ENCODE measurements at regions not wholly inside any gene's neighbourhood (a gene's known extent, or its start where the extent isn't known, plus 50 kb on each side); places are given as distances from the start of the nearest gene placed in this dataset.

DNA sequence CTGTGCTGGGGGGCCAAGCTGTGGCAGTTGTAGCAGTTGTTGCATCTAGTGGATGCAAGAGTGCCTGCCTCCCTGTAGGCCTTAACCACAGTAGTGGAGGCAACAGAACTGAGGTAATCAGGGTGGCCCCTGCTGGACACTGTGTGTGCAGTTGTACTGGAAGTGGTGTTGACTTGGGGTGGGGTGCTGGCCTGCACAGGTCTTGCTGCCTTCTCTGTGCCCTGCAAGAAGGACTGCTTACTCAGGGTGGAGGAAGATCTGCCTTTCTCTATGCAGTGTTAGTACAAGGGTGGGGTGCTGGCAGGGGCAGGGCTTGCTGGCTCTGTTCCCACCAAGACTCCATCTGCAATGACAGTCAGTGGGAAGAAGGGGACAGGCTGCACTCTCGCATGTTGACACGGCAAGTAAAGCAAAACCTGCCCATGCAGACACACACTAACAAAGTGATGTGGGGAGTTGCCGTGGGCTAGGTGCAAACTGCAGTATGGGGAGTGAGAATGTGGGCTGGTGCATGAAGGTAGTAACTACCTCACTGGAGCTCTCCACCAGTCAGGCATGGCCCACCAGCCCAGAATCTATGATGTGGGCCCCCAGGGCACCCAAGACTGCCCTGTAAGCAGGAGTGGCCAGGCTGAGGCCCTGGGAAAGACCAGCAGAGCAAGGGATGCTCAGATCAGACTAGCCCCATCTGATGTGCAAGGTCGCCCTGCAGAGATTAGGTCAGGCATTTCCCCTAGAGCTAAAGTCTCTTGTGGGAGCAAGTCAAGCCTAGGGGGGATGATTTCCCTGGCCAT lies 594.9 kb downstream of the TECRL start:
- no peaks in the 10 kb centered on the region for H3K36me3 ChIP-seq (ENCODE audit: insufficient read depth, low read length)
- H3K4me1 ChIP-seq (ENCODE audit: insufficient read depth, low read length), result no peaks in the 10 kb centered on the region
- H3K9me3 ChIP-seq (ENCODE audit: control insufficient read depth, insufficient read depth, low read length), result no peaks in the 10 kb centered on the region
- no peak overlapping the region for H3K9ac ChIP-seq (ENCODE audit: low read depth, low read length)

DNA sequence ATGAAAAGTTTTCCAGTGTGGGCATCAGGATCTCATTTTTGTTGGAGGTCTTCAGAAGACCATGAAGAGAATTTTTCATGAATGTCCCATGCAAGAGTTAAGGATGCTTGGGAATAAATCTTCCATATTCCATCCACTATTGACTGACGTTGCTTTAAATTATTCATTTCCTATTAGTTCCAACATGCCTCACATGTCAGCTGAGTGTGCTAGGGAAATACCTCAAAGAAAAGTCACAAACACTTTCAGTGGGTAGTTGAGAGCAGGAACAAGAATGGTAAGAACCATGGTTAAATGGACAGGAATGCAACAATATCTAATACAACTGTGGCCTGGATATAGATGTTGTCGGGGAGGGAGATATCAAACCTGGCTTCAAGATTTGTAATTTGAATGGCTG lies 610.1 kb downstream of the TECRL start:
- no peaks in the 10 kb centered on the region for H3K36me3 ChIP-seq (ENCODE audit: insufficient read depth, low read length)
- no peak overlapping the region for H3K9ac ChIP-seq (ENCODE audit: low read depth, low read length)
- H3K4me1 ChIP-seq (ENCODE audit: insufficient read depth, low read length), result no peaks in the 10 kb centered on the region
- H3K9me3 ChIP-seq (ENCODE audit: control insufficient read depth, insufficient read depth, low read length), result no peaks in the 10 kb centered on the region

DNA sequence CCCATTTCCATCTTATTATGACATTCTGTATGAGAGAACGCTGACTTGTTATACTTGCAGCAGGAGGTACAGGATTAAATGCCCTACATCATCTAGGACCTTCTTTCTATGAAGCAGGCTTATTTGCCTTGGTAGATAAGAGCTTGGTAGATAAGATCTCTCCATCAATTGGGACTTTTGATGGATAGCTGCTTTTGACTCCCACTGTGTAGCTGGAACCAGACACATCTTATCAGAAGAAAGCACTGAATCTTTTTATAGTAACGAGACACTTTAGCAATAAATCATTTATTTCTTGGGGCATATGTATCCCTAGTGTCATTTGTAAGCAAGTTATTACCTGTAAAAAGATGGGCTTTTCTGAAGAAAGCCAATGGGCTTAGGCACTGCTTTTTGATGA lies 613.9 kb downstream of the TECRL start:
- no peaks in the 10 kb centered on the region for H3K36me3 ChIP-seq (ENCODE audit: insufficient read depth, low read length)
- no peaks in the 10 kb centered on the region for H3K4me1 ChIP-seq (ENCODE audit: insufficient read depth, low read length)
- H3K9ac ChIP-seq (ENCODE audit: low read depth, low read length), result no peak overlapping the region
- H3K9me3 ChIP-seq (ENCODE audit: control insufficient read depth, insufficient read depth, low read length), result no peaks in the 10 kb centered on the region

DNA sequence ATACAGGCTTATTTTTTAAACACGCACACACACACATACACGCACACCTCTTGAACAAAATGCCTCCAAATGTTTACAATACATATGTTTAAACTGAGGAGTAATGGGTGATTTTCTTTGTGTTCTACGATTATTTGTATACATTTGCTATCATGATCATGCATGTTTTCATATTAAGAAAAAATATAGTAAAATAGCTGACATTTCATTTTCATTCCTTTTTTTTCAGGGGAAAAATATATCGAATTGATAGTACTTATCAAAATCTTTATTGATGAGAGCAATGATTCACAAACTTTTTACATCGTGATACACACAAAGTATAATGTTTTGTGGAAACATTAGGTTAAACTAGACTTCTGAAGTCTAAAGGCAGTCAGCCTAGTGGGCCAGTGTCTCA lies 618.9 kb downstream of the TECRL start:
- H3K4me1 ChIP-seq (ENCODE audit: insufficient read depth, low read length), result no peaks in the 10 kb centered on the region
- no peaks in the 10 kb centered on the region for H3K9me3 ChIP-seq (ENCODE audit: control insufficient read depth, insufficient read depth, low read length)
- H3K36me3 ChIP-seq (ENCODE audit: insufficient read depth, low read length), result no peaks in the 10 kb centered on the region
- no peak overlapping the region for H3K9ac ChIP-seq (ENCODE audit: low read depth, low read length)

DNA sequence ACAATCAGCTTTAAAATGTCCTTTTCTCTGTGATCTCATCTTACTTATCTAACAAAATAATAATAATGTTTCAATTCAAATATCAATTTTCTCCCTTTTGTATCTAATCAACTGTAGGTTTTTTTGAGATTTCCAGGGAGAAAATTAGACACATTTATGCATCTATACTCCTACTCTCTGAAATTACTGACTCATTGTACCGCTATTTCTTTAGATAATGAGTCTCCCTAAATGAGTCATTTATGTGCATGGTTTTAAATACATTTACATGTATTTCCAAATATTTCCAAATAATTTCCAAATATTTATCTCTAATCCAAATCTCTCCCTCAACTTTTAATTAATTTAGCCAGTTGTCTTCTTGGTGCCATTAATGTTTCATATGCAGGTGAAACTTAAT lies 621.0 kb downstream of the TECRL start:
- no peaks in the 10 kb centered on the region for H3K4me1 ChIP-seq (ENCODE audit: insufficient read depth, low read length)
- H3K9me3 ChIP-seq (ENCODE audit: control insufficient read depth, insufficient read depth, low read length), result no peaks in the 10 kb centered on the region
- H3K36me3 ChIP-seq (ENCODE audit: insufficient read depth, low read length), result no peaks in the 10 kb centered on the region
- H3K9ac ChIP-seq (ENCODE audit: low read depth, low read length), result no peak overlapping the region

DNA sequence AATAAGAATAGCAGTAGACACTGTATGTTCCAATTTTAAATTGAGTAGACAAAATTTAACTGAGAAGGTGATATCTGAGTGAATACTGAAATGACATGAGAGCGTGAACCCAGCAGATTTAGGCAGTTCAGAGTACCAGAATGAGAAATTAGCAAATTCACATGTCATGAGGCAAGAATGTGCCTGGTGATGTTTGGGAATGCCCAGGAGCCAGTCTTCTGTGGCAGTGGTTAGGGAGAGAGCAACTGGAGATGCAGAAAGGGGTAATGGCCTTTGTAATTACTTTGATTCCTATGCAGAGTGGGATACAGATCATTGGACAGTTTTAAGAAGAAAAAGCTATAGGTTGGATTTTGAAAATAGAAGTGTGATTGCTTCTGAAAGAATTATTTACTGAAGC lies 621.9 kb downstream of the TECRL start:
- Histone ChIP-seq H3K9ac (ENCODE audit: low read depth, low read length) (no peak overlapping the region), H3K9me3 (ENCODE audit: control insufficient read depth, insufficient read depth, low read length) (no peaks in the 10 kb centered on the region), H3K36me3 (ENCODE audit: insufficient read depth, low read length) (no peaks in the 10 kb centered on the region), H3K4me1 (ENCODE audit: insufficient read depth, low read length) (no peaks in the 10 kb centered on the region)

DNA sequence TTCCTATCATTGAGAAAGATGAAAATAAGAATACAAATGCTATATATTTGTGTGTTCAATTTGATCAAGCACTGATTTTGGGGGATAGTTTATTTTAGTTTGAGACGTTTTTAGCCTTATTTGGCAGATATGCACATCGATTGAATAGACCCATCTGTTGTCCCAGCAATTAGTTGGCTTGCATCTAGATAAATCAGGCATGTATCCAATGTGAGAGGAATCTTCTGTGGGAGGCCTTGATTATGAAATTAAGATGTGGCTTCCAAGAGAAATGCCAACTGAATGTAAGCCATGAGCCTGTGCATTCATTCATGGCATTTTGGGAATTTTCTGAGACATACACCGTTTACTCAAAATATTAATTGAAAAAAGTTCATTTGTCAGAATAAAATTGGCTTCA lies 623.1 kb downstream of the TECRL start:
- no peaks in the 10 kb centered on the region for H3K4me1 ChIP-seq (ENCODE audit: insufficient read depth, low read length)
- H3K9ac ChIP-seq (ENCODE audit: low read depth, low read length), result no peak overlapping the region
- H3K36me3 ChIP-seq (ENCODE audit: insufficient read depth, low read length), result no peaks in the 10 kb centered on the region
- H3K9me3 ChIP-seq (ENCODE audit: control insufficient read depth, insufficient read depth, low read length), result no peaks in the 10 kb centered on the region

DNA sequence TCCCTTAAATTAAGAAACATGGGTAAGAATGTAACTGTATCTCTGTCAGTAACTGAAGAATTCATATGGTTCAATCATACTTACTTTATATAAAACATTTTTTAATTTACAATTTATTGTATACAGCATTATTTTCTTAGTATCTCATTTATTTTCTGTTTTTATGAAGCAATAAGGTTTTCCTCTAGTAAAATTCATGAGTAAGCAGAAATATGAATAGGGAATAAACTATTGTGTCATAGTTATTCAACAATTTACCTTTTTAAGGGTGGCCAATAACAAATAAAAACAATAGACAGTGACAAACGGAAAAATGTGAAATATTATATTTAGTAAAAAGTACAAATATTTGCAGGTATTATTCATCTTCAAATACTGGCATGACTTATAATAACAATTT lies 624.4 kb downstream of the TECRL start:
- Histone ChIP-seq H3K9ac (ENCODE audit: low read depth, low read length) (no peak overlapping the region), H3K36me3 (ENCODE audit: insufficient read depth, low read length) (no peaks in the 10 kb centered on the region), H3K9me3 (ENCODE audit: control insufficient read depth, insufficient read depth, low read length) (no peaks in the 10 kb centered on the region), H3K4me1 (ENCODE audit: insufficient read depth, low read length) (no peaks in the 10 kb centered on the region)

DNA sequence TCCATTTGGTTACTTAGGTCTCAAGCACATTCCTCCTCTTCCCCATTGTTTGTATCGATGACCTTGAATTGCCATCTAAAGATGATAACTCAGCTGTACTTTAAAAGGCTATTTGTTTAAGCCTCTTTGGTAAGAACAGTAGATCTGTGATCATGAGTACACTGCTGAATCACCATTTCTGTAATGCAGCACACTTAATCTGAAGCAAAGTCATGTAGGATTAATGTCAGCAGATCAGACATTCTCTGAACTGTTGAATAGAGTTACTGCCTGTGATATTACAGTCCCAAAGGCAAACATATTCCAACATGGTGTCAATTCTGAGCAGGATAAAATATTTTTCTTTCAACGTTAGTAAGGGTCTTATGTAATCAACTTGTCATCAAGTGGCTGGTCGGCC lies 631.6 kb downstream of the TECRL start:
- H3K9ac ChIP-seq (ENCODE audit: low read depth, low read length), result no peak overlapping the region
- H3K9me3 ChIP-seq (ENCODE audit: control insufficient read depth, insufficient read depth, low read length), result no peaks in the 10 kb centered on the region
- no peaks in the 10 kb centered on the region for H3K36me3 ChIP-seq (ENCODE audit: insufficient read depth, low read length)
- no peaks in the 10 kb centered on the region for H3K4me1 ChIP-seq (ENCODE audit: insufficient read depth, low read length)

DNA sequence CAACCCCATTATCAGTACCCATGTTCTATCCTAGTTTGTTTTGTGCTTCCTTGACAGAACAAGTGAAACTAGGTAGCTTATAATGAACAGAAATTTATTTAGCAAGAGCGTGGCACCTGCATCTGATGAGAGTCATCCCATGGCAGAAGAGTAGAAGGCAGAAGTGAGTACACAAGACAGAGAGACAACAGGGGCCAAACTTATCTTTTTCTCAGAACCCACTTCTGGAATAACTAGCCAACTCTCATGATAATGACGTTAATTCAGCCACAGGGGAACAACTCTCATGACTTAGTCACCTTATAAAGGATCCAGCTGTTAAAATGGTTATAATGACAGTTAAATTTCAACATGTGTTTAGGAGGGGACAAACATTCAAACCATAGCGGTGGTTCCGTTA lies 644.9 kb downstream of the TECRL start:
- Histone ChIP-seq H3K4me1 (ENCODE audit: insufficient read depth, low read length) (no peaks in the 10 kb centered on the region), H3K9me3 (ENCODE audit: control insufficient read depth, insufficient read depth, low read length) (no peaks in the 10 kb centered on the region), H3K9ac (ENCODE audit: low read depth, low read length) (no peak overlapping the region), H3K36me3 (ENCODE audit: insufficient read depth, low read length) (no peaks in the 10 kb centered on the region)

DNA sequence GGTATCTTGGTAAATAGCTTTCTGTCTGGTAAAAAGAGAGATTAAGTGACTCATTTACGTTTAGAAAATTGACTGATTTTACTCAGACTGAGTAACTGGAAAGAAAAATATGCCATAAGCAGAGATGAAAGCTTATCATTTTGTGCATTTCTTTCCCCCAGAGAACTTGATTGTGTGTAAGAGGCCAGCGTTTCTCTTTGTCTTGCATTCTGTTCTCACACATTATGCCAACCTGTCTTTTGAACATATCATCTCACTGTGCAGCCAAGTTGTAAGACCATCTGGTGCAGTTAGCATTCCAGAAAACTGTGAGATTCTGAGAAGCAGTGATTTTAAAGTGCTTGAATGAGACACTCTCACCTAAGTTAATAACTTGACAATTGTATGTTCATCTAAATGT lies 651.3 kb downstream of the TECRL start:
- no peaks in the 10 kb centered on the region for H3K36me3 ChIP-seq (ENCODE audit: insufficient read depth, low read length)

DNA sequence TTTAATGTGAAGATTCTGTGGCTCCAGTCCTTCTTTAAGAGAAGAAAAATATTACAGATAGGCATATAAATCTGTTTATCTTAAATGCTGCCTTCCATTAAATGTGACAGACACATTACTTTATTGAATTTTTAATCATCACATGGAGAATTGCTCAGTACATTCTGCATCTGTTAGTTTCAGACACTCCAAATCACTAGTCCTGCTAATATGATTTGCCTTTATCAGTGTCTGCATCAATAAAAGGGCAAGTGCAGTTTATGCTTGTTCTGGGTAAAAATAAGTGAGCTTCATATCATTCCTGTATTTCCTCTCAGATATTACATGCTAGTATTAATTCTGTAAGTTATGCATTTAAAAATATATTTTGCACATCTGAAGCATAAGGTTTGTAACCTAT lies 666.4 kb downstream of the TECRL start:
- Histone ChIP-seq H3K9ac (ENCODE audit: low read depth, low read length) (no peak overlapping the region), H3K4me1 (ENCODE audit: insufficient read depth, low read length) (no peaks in the 10 kb centered on the region), H3K9me3 (ENCODE audit: control insufficient read depth, insufficient read depth, low read length) (no peaks in the 10 kb centered on the region), H3K36me3 (ENCODE audit: insufficient read depth, low read length) (no peaks in the 10 kb centered on the region)

More for the DNA sequence above, 651.3 kb downstream of the TECRL start:
- Histone ChIP-seq H3K9ac (ENCODE audit: low read depth, low read length) (no peak overlapping the region), H3K4me1 (ENCODE audit: insufficient read depth, low read length) (no peaks in the 10 kb centered on the region), H3K9me3 (ENCODE audit: control insufficient read depth, insufficient read depth, low read length) (no peaks in the 10 kb centered on the region)

DNA sequence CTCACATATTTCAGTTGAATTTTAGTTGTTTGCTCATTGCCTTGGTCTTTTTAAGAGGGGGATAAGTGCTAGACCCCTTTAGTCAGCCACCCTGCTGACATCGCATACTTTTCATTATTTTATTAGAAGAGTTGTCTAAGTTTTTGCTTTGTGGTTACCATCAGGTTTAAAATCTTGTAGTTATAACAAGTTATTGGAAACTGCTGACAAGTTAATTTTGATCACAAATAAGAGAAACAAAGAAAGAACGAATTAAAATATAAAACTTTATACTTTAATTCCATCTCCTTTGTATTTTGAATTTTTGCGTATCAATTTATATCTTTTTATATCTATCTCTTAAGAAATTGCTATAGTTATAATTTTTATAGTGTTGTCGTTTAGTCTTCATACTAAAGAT lies 679.7 kb downstream of the TECRL start:
- no peak overlapping the region for H3K9ac ChIP-seq (ENCODE audit: low read depth, low read length)
- no peaks in the 10 kb centered on the region for H3K9me3 ChIP-seq (ENCODE audit: control insufficient read depth, insufficient read depth, low read length)
- no peaks in the 10 kb centered on the region for H3K36me3 ChIP-seq (ENCODE audit: insufficient read depth, low read length)
- 0 out of 2 replicates have a peak, but pooled peaks cover 5% of the 10 kb centered on the region for H3K4me1 ChIP-seq (ENCODE audit: insufficient read depth, low read length)

DNA sequence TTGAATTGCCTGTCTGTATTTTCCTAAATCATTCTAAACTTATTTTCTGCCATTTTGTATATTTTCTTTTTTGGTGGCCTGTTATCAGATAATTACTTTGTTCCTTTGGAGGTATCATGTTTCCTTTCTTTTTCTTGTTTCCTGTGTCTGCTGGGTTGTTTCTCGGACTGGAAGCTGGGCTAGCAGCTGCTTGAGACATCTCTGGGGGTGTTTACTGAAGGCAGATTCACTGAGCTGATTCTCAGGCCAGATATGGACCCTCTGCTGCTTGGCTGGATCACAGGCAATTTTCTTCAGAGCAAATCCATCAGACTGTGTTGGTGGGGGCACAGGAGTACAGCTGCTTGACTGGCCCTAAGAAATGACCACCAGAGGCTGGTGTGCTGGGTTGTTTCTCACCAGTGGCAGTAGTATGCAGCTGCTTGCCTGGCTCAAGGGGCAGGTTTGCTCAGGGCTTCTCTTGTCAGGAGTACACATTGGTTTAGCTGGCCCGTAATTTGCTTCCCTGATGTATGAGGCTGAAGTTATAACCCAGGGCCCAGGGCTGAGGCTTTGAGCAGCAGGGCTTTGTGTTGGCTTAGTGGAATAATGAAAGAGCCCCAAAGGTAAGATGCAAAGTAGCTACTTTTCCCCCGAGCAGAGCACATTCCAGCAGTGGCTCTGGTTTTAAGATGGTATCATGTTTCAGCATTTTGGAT lies 680.6 kb downstream of the TECRL start:
- H3K9me3 ChIP-seq (ENCODE audit: control insufficient read depth, insufficient read depth, low read length), result no peaks in the 10 kb centered on the region
- 0 out of 2 replicates have a peak, but pooled peaks cover 5% of the 10 kb centered on the region for H3K4me1 ChIP-seq (ENCODE audit: insufficient read depth, low read length)
- H3K9ac ChIP-seq (ENCODE audit: low read depth, low read length), result no peak overlapping the region
- H3K36me3 ChIP-seq (ENCODE audit: insufficient read depth, low read length), result no peaks in the 10 kb centered on the region

DNA sequence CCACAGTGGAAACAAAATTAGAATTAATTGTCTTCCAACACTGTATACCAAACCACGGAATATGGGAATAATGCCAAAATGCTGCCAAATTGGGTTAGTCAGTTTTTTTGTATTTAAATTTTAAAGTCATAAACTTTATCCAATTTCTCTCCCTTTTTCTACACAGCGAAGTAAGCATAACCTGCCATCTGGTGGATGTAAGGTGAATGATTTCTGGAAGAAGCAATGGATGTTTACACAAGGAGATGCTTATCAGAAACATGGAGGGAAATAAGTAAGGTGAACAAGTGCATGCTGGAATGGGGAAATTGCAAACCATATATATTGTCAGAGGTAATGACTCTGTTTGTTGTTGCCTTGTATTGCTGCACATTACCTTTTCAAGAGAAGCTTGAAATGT lies 691.9 kb downstream of the TECRL start:
- H3K36me3 ChIP-seq (ENCODE audit: insufficient read depth, low read length), result no peaks in the 10 kb centered on the region
- no peaks in the 10 kb centered on the region for H3K4me1 ChIP-seq (ENCODE audit: insufficient read depth, low read length)
- H3K9ac ChIP-seq (ENCODE audit: low read depth, low read length), result no peak overlapping the region
- no peaks in the 10 kb centered on the region for H3K9me3 ChIP-seq (ENCODE audit: control insufficient read depth, insufficient read depth, low read length)
